Thymus (tissue), 11 donors: ENCODE measurements at regions not wholly inside any gene's neighbourhood (a gene's known extent, or its start where the extent isn't known, plus 50 kb on each side); places are given as distances from the start of the nearest gene placed in this dataset.
"Not testable (repeated sequence)": the region's sequence is repeated elsewhere in the genome, so short reads cannot be mapped to it uniquely, and the experiment has no call there.

ENCODE experiments used
- DNase-seq, 9 donors: peaks; one replicate each; pipeline ENCODE4 v3.0.0-alpha.2; 2013; ENCODE audit warnings: low spot score in 9 of 9, low read depth in 6 of 9, missing footprints in 1 of 9
- H3K27ac ChIP-seq, 2 donors: one replicate each; pipeline ENCODE4 v1.5.1; 2013; ENCODE audit warnings: control low read depth in 1 of 2, low read depth in 1 of 2, low read length in 1 of 2, mild to moderate bottlenecking in 1 of 2, moderate library complexity in 1 of 2
- H3K27me3 ChIP-seq, 2 donors: one replicate each; pipeline ENCODE4 v1.5.1; 2013; ENCODE audit warnings: low read length in 1 of 2; ENCODE audit not compliant: control insufficient read depth in 2 of 2, insufficient read depth in 1 of 2
- H3K36me3 ChIP-seq, 2 donors: one replicate each; pipeline ENCODE4 v1.5.1; 2013; ENCODE audit warnings: low read length in 1 of 2, mild to moderate bottlenecking in 1 of 2, moderate library complexity in 1 of 2; ENCODE audit not compliant: control insufficient read depth in 2 of 2, insufficient read depth in 2 of 2
- H3K4me1 ChIP-seq, 2 donors: one replicate each; pipeline ENCODE4 v1.5.1; 2013; ENCODE audit warnings: low read length in 2 of 2; ENCODE audit not compliant: control insufficient read depth in 2 of 2, insufficient read depth in 2 of 2
- H3K4me3 ChIP-seq, 2 donors: one replicate each; pipeline ENCODE4 v1.5.1; 2013; ENCODE audit warnings: low read length in 2 of 2, control low read depth in 1 of 2, mild to moderate bottlenecking in 1 of 2
- H3K9me3 ChIP-seq, 2 donors: one replicate each; pipeline ENCODE4 v1.5.1; 2013; ENCODE audit warnings: low read length in 1 of 2, mild to moderate bottlenecking in 1 of 2; ENCODE audit not compliant: control insufficient read depth in 2 of 2, insufficient read depth in 1 of 2
- WGBS: extraction: QIAGEN DNeasy Blood & Tissue Kit; methylation state at CpG from one replicate; pipeline ENCODE4 v1.1.7; 2013; 5-methylcytosine and 5-hydroxymethylcytosine counted together
- donor health status: healthy.

DNA sequence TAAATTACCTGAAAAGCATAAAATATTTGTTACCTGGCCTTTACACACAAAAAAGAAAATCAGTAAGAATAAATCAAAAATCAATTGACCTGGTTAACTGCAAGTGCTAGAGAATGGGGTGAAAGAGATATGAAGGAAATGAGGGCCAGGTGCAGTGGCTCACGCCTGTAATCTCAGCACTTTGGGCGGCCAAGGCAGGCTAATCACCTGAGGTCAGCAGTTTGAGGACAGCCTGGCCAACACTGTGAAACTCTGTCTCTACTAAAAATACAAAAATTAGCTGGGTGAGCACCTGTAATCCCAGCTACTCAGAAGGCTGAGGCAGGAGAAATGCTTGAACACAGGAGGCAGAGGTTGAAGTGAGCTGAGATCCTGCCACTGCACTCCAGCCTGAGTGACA is 1908.7 kb downstream of the PCDH9 start:
- not testable (repeated sequence) for H3K36me3 ChIP-seq, DNase-seq, H3K9me3 ChIP-seq, H3K4me1 ChIP-seq, H3K27ac ChIP-seq, H3K4me3 ChIP-seq, H3K27me3 ChIP-seq
- WGBS, result 94% methylated on average over 2 of the region's 2 CpGs

DNA sequence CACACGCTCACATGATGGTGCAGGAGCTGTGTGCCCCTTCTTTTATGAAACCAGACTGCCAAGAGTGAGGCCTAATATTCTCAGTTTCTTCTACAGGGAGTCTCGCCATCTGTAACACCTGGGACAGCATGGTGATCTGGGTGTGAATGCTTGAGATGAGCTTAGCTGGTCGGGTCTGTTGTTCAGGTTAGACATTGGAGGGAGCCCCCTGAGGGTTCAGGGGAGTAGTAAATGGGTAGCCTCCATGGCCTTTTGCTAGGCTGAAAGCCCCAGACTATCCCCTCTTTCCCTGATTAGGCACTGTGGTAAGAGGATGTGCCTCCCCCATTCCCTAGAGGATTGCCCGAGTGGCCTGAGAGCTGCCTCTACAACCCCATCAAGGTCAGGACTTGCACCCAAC is 1916.1 kb downstream of the PCDH9 start:
- DNase-seq, result no peak
- Histone ChIP-seq H3K27me3 (no peaks in the 10 kb centered on the region), H3K4me1 (no peaks in the 10 kb centered on the region), H3K27ac (no peak overlapping the region), H3K9me3 (peaks cover 1 to 24% of the 10 kb centered on the region in 2 donors), H3K36me3 (no peaks in the 10 kb centered on the region), H3K4me3 (no peak overlapping the region)
- 89% methylated on average over 4 of the region's 4 CpGs for WGBS

DNA sequence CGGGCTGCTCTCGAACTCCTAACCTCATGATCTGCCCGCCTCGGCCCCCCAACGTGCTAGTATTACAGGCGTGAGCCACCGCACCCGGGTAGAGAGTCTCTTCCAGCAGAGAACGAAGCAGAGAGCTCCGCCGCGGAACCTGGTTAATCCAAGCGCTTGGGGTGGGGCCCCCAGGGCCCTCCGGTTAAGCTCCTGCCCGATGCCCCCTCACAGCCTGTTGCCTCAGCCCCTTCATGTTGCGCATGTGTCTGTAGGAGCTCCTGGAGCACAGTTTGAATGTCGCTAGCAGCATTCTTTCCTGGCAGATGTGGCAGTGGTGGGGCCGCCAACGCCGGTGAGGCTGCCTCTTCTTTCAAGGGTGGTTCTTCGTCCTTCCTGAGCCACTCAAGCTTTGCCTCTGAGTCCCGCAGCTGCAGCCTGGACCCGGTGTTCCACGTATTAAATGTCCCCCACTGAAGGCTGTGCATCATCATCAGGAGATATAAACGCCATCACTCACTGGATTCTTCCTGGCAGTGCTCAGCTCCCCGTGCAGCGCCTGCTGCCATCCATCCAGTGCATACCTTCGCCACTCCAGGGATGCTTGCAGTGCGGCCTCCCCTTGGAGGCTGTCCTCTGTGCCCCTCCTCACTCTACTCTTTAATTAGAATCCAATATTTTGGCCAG is 1919.3 kb downstream of the PCDH9 start:
- Histone ChIP-seq H3K4me1 (no peaks in the 10 kb centered on the region), H3K27ac (no peak overlapping the region), H3K9me3 (peaks cover 1 to 24% of the 10 kb centered on the region in 2 donors), H3K27me3 (no peaks in the 10 kb centered on the region), H3K36me3 (no peaks in the 10 kb centered on the region), H3K4me3 (no peak overlapping the region)
- no peak for DNase-seq
- 92% methylated on average over 29 of the region's 29 CpGs for WGBS

DNA sequence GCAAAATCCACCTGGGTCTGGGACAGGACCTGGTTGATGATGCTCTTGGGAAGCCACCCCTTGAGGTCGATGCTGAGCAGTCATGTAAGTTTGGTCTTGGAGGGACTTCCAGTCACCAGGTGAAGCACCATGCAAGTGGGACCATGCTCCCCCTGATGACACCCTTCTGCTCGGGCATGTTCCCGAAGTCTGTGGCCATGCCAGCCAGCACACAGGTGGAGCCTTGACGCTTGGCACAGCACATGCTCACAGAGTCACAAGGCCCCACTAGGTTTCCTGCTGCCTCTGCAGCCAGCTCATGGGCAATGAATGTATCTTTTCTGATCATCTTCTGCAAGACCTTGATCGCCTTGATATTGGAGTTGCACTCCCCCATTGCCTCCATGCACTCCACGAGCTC is 1920.2 kb downstream of the PCDH9 start:
- H3K9me3 ChIP-seq, result peaks cover 1 to 24% of the 10 kb centered on the region in 2 donors
- no peaks in the 10 kb centered on the region for H3K27me3 ChIP-seq
- WGBS, result 89% methylated on average over 6 of the region's 6 CpGs
- DNase-seq, result no peak
- H3K4me1 ChIP-seq, result no peaks in the 10 kb centered on the region
- H3K4me3 ChIP-seq, result no peak overlapping the region
- H3K36me3 ChIP-seq, result no peaks in the 10 kb centered on the region
- H3K27ac ChIP-seq, result no peak overlapping the region

DNA sequence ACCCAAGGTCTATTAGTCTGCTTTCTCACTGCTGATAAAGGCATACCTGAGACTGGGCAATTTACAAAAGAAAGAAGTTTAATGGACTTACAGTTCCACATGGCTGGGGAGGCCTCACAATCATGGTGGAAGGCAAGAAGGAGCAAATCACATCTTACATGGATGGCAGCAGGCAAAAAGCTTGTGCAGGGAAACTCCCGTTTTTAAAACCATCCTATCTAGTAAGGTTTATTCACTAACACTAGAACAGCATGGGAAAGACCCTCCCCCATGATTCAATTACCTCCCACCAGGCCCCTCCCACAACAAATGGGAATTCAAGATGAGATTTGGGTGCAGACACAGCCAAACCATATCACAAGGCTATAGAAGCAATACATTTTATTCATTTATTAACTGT is 1921.4 kb downstream of the PCDH9 start:
- H3K9me3 ChIP-seq, result peaks cover 1 to 19% of the 10 kb centered on the region in 2 donors
- DNase-seq, H3K27me3 ChIP-seq, H3K4me3 ChIP-seq, H3K36me3 ChIP-seq, H3K27ac ChIP-seq, H3K4me1 ChIP-seq: not testable (repeated sequence)
- WGBS, result 92% methylated on average over 1 of the region's 1 CpG

DNA sequence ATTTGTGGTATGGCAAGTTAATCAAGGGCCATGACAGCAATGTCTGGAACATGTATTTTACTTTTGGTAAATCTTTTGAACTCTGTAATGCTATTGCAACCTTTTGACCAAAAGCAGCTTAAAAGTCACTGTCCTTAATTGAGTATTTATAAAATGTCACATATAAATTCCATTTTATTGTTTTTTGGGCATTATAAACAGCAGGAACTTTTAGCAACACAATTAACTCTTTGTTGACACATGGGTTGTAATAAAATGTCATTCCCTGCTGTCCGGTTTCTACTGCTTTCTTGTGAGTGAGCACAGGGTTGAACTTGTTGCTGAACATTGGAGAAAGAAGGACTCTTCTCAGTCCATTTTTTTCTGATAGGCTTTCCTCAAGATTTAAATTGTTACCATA is 1923.1 kb downstream of the PCDH9 start:
- no peaks in the 10 kb centered on the region for H3K36me3 ChIP-seq
- no peak for DNase-seq
- no peak overlapping the region for H3K4me3 ChIP-seq
- no peak overlapping the region for H3K27ac ChIP-seq
- no peaks in the 10 kb centered on the region for H3K4me1 ChIP-seq
- 95% methylated on average over 1 of the region's 1 CpG for WGBS
- H3K27me3 ChIP-seq, result no peaks in the 10 kb centered on the region
- peaks cover 1 to 14% of the 10 kb centered on the region in 2 donors for H3K9me3 ChIP-seq

DNA sequence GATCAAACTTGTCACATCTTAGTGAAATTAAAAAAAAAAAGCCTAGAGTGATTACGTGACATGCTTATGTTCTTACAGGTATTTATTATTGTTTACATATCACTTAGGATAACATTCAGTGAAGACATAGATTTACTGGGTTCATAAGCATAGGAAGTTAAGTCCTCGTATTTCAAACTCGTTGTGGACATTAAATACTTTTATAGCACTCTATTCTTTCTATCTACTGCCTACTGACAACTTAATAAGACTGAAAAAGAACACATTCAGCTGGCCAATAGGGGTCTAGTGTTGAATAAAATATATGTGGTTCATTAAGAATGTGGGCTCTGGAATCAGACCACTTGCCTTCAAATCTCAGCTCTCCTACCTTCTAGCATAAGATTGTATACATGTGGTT is 1927.4 kb downstream of the PCDH9 start:
- no peaks in the 10 kb centered on the region for H3K9me3 ChIP-seq
- H3K4me3 ChIP-seq, result no peak overlapping the region
- H3K36me3 ChIP-seq, result no peaks in the 10 kb centered on the region
- H3K4me1 ChIP-seq, result no peaks in the 10 kb centered on the region
- H3K27ac ChIP-seq, result no peak overlapping the region
- DNase-seq, result no peak
- H3K27me3 ChIP-seq, result no peaks in the 10 kb centered on the region
- WGBS, result 93% methylated on average over 3 of the region's 3 CpGs

DNA sequence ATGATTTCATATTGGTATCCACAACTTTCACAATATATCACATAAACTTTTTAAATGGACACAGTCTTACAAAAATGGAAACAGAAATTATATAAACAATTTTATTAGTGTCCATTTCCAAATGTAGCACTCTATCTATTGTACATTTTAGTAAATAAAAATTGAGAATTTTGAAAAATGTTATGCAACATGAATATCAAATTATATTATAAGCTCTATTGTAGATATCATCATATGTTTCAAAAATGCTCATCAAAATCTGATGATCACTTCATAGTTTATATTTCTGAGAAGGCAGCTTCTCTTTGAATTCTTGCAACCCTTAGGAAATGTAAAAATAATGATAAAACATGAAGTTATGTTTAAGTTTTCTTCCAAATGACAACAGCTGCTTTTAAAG is 1928.6 kb downstream of the PCDH9 start:
- H3K9me3 ChIP-seq, result no peaks in the 10 kb centered on the region
- no peak overlapping the region for H3K27ac ChIP-seq
- no peaks in the 10 kb centered on the region for H3K4me1 ChIP-seq
- no peak overlapping the region for H3K4me3 ChIP-seq
- H3K27me3 ChIP-seq, result no peaks in the 10 kb centered on the region
- no peak for DNase-seq
- H3K36me3 ChIP-seq, result no peaks in the 10 kb centered on the region

DNA sequence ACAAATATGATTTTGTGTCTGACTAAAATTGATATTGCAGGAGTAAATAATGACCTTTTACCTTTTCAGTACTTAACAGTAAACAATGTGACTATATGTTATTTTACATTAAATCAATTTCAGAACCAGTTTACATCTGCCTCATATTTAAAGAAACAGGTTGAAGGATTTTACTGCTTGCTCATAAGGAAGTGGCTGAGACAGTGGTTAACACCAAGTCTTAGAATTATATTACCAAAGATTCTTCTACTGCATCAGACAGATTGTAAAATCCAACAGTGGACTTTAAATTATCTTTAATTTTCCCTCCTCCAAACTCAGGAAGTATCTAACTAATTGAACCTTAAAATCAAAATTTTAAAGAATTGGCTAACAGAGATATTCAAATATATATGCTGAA is 1929.9 kb downstream of the PCDH9 start:
- Histone ChIP-seq H3K36me3 (no peaks in the 10 kb centered on the region), H3K9me3 (no peaks in the 10 kb centered on the region), H3K27ac (no peak overlapping the region), H3K27me3 (no peaks in the 10 kb centered on the region), H3K4me1 (no peaks in the 10 kb centered on the region), H3K4me3 (no peak overlapping the region)
- no peak for DNase-seq
